HCT116 (cell line): ENCODE measurements at regions not wholly inside any gene's neighbourhood (a gene's known extent, or its start where the extent isn't known, plus 50 kb on each side); places are given as distances from the start of the nearest gene placed in this dataset.

ENCODE experiments used
- ATAC-seq: fragments of 200-7000 bp; cut with Tn5 transposase; 2 replicates; pipeline ENCODE4 v1.9.1; 2020; ENCODE audit warnings: mild to moderate bottlenecking, moderate library complexity
- BruUV-seq: library from RNA; stranded (reverse); fragments of 400-500 nt; replicated peaks from 2 replicates; lab custom pipeline; 2021; lab: Mats Ljungman, UMichigan
- CTCF ChIA-PET: fragments of 300-600 bp; sonication (Branson Sonifier 250); formaldehyde crosslinking; loops from one replicate; lab custom pipeline; 2021; ENCODE audit warnings: antibody characterized with exemption; lab: Charles Lee
- POLR2A ChIA-PET: fragments of 300-600, 350-600 bp; sonication (Branson Sonifier 250); formaldehyde crosslinking; loops from one replicate; lab custom pipeline; 2021; ENCODE audit warnings: antibody characterized with exemption; lab: Charles Lee
- RAD21 ChIA-PET, 2 experiments: fragments of 300-600 bp; sonication (Branson Sonifier 250); formaldehyde crosslinking; loops; one replicate each; lab custom pipeline; 2023; ENCODE audit warnings: low total read pairs in 2 of 2; ENCODE audit not compliant: uncharacterized antibody in 2 of 2, unreplicated experiment in 2 of 2, low non-redundant PET in 1 of 2; lab: Charles Lee
- DNase-seq: peaks from one replicate; pipeline ENCODE4 v3.0.0-alpha.2; 2010; ENCODE audit warnings: low read depth, low spot score
- H2AFZ ChIP-seq: fragments of 200-600 bp; shearing (Covaris generic), sonication (generic); 2 replicates; pipeline ENCODE4 v1.6.1; 2017; ENCODE audit warnings: low read depth, mixed run types, mixed read lengths, antibody characterized with exemption, low read length; ENCODE audit not compliant: poor library complexity, severe bottlenecking
- H3K27ac ChIP-seq: 2 replicates; pipeline ENCODE4 v1.5.1; 2012; ENCODE audit warnings: low read depth, low read length
- H3K27me3 ChIP-seq: fragments of 200-600 bp; sonication (generic); 2 replicates; pipeline ENCODE4 v1.6.1; 2016; ENCODE audit warnings: mixed run types, low read length, mixed read lengths; ENCODE audit not compliant: insufficient read depth
- H3K36me3 ChIP-seq, 2 experiments: fragments of 200-500 bp in 1 of 2; fragments of 200-600 bp in 1 of 2; sonication (Bioruptor generic) in 1 of 2; sonication (generic) in 1 of 2; 2 replicates each; pipeline versions ENCODE4 v1.5.1 to v1.6.1; 2014 to 2016; ENCODE audit warnings: low read length in 2 of 2, inconsistent platforms in 1 of 2, mixed read lengths in 1 of 2, mixed run types in 1 of 2; ENCODE audit not compliant: insufficient read depth in 2 of 2, control insufficient read depth in 1 of 2
- H3K4me1 ChIP-seq, 2 experiments: fragments of 200-600 bp in 1 of 2; sonication (generic) in 1 of 2; 2 replicates each; pipeline versions ENCODE4 v1.5.1 to v1.6.1; 2012 to 2017; ENCODE audit warnings: low read length in 2 of 2, inconsistent platforms in 1 of 2, mild to moderate bottlenecking in 1 of 2, mixed read lengths in 1 of 2, mixed run types in 1 of 2, moderate library complexity in 1 of 2; ENCODE audit not compliant: insufficient read depth in 2 of 2, control insufficient read depth in 1 of 2
- H3K4me2 ChIP-seq: fragments of 200-600 bp; sonication (generic); 2 replicates; pipeline ENCODE4 v1.6.1; 2017; ENCODE audit warnings: mixed run types, low read length, mixed read lengths
- H3K4me3 ChIP-seq, 2 experiments: fragments of 200-600 bp in 1 of 2; sonication (generic) in 1 of 2; replicated peaks in 1 of 2; 2 replicates each; pipeline ENCODE4 v1.5.1; 2011 to 2016; ENCODE audit warnings: low read length in 2 of 2, control low read depth in 1 of 2, low read depth in 1 of 2, mild to moderate bottlenecking in 1 of 2, mixed read lengths in 1 of 2, mixed run types in 1 of 2
- H3K79me2 ChIP-seq: fragments of 200-600 bp; sonication (generic); 2 replicates; pipeline ENCODE4 v1.6.1; 2017; ENCODE audit warnings: mild to moderate bottlenecking, mixed run types, low read length, moderate library complexity, mixed read lengths; ENCODE audit not compliant: insufficient read depth
- H3K9ac ChIP-seq: fragments of 200-600 bp; sonication (generic); 2 replicates; pipeline ENCODE4 v1.6.1; 2016; ENCODE audit warnings: low read length, mixed read lengths
- H3K9me2 ChIP-seq: fragments of 200-600 bp; sonication (generic), shearing (Covaris generic); 2 replicates; pipeline ENCODE4 v1.6.1; 2017; ENCODE audit warnings: mixed run types, mild to moderate bottlenecking, moderate library complexity; ENCODE audit not compliant: insufficient read depth
- H3K9me3 ChIP-seq, 2 experiments: fragments of 200-500 bp in 1 of 2; fragments of 200-600 bp in 1 of 2; sonication (Bioruptor generic) in 1 of 2; sonication (generic) in 1 of 2; 2 replicates each; pipeline ENCODE4 v1.6.1; 2014 to 2017; ENCODE audit warnings: low read length in 2 of 2, mixed read lengths in 2 of 2, inconsistent platforms in 1 of 2, low read depth in 1 of 2, mild to moderate bottlenecking in 1 of 2, mixed run types in 1 of 2, moderate library complexity in 1 of 2; ENCODE audit not compliant: control insufficient read depth in 1 of 2, insufficient read depth in 1 of 2
- H4K20me1 ChIP-seq: fragments of 200-600 bp; sonication (generic), shearing (Covaris generic); 2 replicates; pipeline ENCODE4 v1.6.1; 2017; ENCODE audit warnings: mixed run types, mild to moderate bottlenecking, moderate library complexity; ENCODE audit not compliant: insufficient read depth
- ATF3 ChIP-seq: IDR thresholded peaks from 2 replicates; pipeline ENCODE4 v1.6.1; 2012
- CEBPB ChIP-seq: IDR thresholded peaks from 2 replicates; pipeline ENCODE4 v1.6.1; 2012; ENCODE audit warnings: low read depth
- CTCF ChIP-seq, 3 experiments: fragments of 200-600 bp in 1 of 3; sonication (generic) in 1 of 3; IDR thresholded peaks in 2 of 3; conservative IDR thresholded peaks in 1 of 3; 2 replicates each; pipeline ENCODE4 v1.5.1; 2012 to 2017; ENCODE audit warnings: low read depth in 2 of 3, low read length in 2 of 3, antibody characterized with exemption in 1 of 3, borderline replicate concordance in 1 of 3, control low read depth in 1 of 3, mild to moderate bottlenecking in 1 of 3, mixed read lengths in 1 of 3, mixed run types in 1 of 3, moderate library complexity in 1 of 3; ENCODE audit not compliant: insufficient read depth in 1 of 3
- ELF1 ChIP-seq: IDR thresholded peaks from 2 replicates; pipeline ENCODE4 v1.6.1; 2012; ENCODE audit warnings: low read depth, borderline replicate concordance
- EZH2 ChIP-seq: fragments of 200-600 bp; sonication (generic); IDR thresholded peaks from 2 replicates; pipeline ENCODE4 v1.6.1; 2017; ENCODE audit warnings: antibody characterized with exemption, mixed run types
- FOSL1 ChIP-seq: IDR thresholded peaks from 2 replicates; pipeline ENCODE4 v1.6.1; 2012; ENCODE audit warnings: low read depth
- SIN3A ChIP-seq: IDR thresholded peaks from 2 replicates; pipeline ENCODE4 v1.6.1; 2012; ENCODE audit warnings: low read depth
- YY1 ChIP-seq: IDR thresholded peaks from 2 replicates; pipeline ENCODE4 v1.6.1; 2011; ENCODE audit warnings: low read length, low read depth, moderate library complexity, mild to moderate bottlenecking; ENCODE audit not compliant: insufficient replicate concordance; ENCODE audit errors: extremely low read depth
- ZNF274 ChIP-seq: fragments of 200-500 bp; sonication (Bioruptor generic); IDR thresholded peaks from 2 replicates; pipeline ENCODE4 v1.6.1; 2014; ENCODE audit warnings: mild to moderate bottlenecking, low read depth, low read length, inconsistent platforms
- intact Hi-C: fragments of 100-400 bp; cut with micrococcal nuclease; formaldehyde crosslinking; loops from 2 replicates; pipeline ENCODE4 v1.10.0; 2022
- TF ChIP-seq, protein P1 (sequence below): IDR thresholded peaks from 2 replicates; pipeline ENCODE4 v1.6.1; 2011; ENCODE audit warnings: mild to moderate bottlenecking, low read length, moderate library complexity; ENCODE audit not compliant: insufficient replicate concordance; ENCODE audit errors: extremely low read depth
- TF ChIP-seq, protein P2 (sequence below): IDR thresholded peaks from 2 replicates; pipeline ENCODE4 v1.6.1; 2012

GRCh38 chr5:133794771-133795415 is 173.5 kb downstream of the C5orf15 start:
- H3K4me1 ChIP-seq: no peaks in the 10 kb centered on the region
- no peak overlapping the region for H3K4me3 ChIP-seq
- peaks cover 10% of the 10 kb centered on the region for H3K27me3 ChIP-seq
- H3K4me2 ChIP-seq: no peak overlapping the region
- H3K36me3 ChIP-seq: no peaks in the 10 kb centered on the region
- TF ChIP-seq ATF3: no peak
- no peak for TF ChIP-seq FOSL1
- no peak for TF ChIP-seq YY1
- TF ChIP-seq, protein P1, sequence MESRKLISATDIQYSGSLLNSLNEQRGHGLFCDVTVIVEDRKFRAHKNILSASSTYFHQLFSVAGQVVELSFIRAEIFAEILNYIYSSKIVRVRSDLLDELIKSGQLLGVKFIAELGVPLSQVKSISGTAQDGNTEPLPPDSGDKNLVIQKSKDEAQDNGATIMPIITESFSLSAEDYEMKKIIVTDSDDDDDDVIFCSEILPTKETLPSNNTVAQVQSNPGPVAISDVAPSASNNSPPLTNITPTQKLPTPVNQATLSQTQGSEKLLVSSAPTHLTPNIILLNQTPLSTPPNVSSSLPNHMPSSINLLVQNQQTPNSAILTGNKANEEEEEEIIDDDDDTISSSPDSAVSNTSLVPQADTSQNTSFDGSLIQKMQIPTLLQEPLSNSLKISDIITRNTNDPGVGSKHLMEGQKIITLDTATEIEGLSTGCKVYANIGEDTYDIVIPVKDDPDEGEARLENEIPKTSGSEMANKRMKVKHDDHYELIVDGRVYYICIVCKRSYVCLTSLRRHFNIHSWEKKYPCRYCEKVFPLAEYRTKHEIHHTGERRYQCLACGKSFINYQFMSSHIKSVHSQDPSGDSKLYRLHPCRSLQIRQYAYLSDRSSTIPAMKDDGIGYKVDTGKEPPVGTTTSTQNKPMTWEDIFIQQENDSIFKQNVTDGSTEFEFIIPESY: no peak
- TF ChIP-seq CEBPB: no peak
- no peak for TF ChIP-seq EZH2
- no peak for TF ChIP-seq ZNF274
- TF ChIP-seq ELF1: no peak
- no peak for TF ChIP-seq SIN3A
- TF ChIP-seq CTCF (IDR thresholded peaks at IDR 0.05 in 2 of 3, conservative IDR thresholded peaks at IDR 0.05 in 1 of 3; ENCODE audit: borderline replicate concordance in 1 of 3, insufficient read depth in 1 of 3, low read depth in 2 of 3, low read length in 2 of 3): no peak
- TF ChIP-seq, protein P2, sequence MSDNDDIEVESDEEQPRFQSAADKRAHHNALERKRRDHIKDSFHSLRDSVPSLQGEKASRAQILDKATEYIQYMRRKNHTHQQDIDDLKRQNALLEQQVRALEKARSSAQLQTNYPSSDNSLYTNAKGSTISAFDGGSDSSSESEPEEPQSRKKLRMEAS: no peak
- TF ChIP-seq, all 23 proteins: peak for 0
- BruUV-seq: no TSS peak
- no peak for ATAC-seq
- H4K20me1 ChIP-seq: no peaks in the 10 kb centered on the region
- H2AFZ ChIP-seq: no peak overlapping the region
- no peaks in the 10 kb centered on the region for H3K9me2 ChIP-seq
- RAD21 ChIA-PET: no interaction called here
- no peaks in the 10 kb centered on the region for H3K9me3 ChIP-seq
- no peak overlapping the region for H3K27ac ChIP-seq
- no peaks in the 10 kb centered on the region for H3K79me2 ChIP-seq
- DNase-seq: no peak
- CTCF ChIA-PET: no interaction called here
- POLR2A ChIA-PET: no interaction called here
- intact Hi-C loops: no loop called here
- H3K9ac ChIP-seq: no peak overlapping the region
